SKM-1 treated with dmso at 0.1 percent for 144 hours (cell line): ENCODE measurements at regions not wholly inside any gene's neighbourhood (a gene's known extent, or its start where the extent isn't known, plus 50 kb on each side); places are given as distances from the start of the nearest gene placed in this dataset.

ENCODE experiments used
- DNase-seq: peaks from one replicate; lab custom pipeline; 2025; ENCODE audit not compliant: unreplicated experiment; lab: John Stamatoyannopoulos, UW

GRCh38 chr9:89829346-89829745 lies 224.5 kb downstream of the GADD45G start:
- no peak for DNase-seq

GRCh38 chr9:89835666-89836065 lies 230.9 kb downstream of the GADD45G start:
- no peak for DNase-seq

- no peak for DNase-seq
Observed at GRCh38 chr9:89837162-89837933, 232.5 kb downstream of the GADD45G start.

GRCh38 chr9:89837934-89838310 lies 233.1 kb downstream of the GADD45G start:
- DNase-seq = no peak

- DNase-seq = no peak
Observed at GRCh38 chr9:89838621-89839020, 233.8 kb downstream of the GADD45G start.

GRCh38 chr9:89839449-89839848 lies 234.6 kb downstream of the GADD45G start:
- no peak for DNase-seq

GRCh38 chr9:89839952-89840351 lies 235.1 kb downstream of the GADD45G start:
- no peak for DNase-seq

- DNase-seq = no peak
Observed at GRCh38 chr9:89841456-89841855, 236.6 kb downstream of the GADD45G start.

GRCh38 chr9:89842267-89842768 lies 237.5 kb downstream of the GADD45G start:
- DNase-seq = no peak

GRCh38 chr9:89843074-89843473 lies 238.3 kb downstream of the GADD45G start:
- DNase-seq = no peak

GRCh38 chr9:89843591-89843990 lies 238.8 kb downstream of the GADD45G start:
- no peak for DNase-seq

GRCh38 chr9:89844075-89844474 lies 239.3 kb downstream of the GADD45G start:
- no peak for DNase-seq

GRCh38 chr9:89844535-89844934 lies 239.7 kb downstream of the GADD45G start:
- DNase-seq = no peak

- DNase-seq = no peak
Observed at GRCh38 chr9:89845321-89845720, 240.5 kb downstream of the GADD45G start.

- DNase-seq = no peak
Observed at GRCh38 chr9:89845862-89846261, 241.1 kb downstream of the GADD45G start.

- DNase-seq = no peak
Observed at GRCh38 chr9:89848060-89849040, 243.5 kb downstream of the GADD45G start.

GRCh38 chr9:89849096-89849495 lies 244.3 kb downstream of the GADD45G start:
- no peak for DNase-seq

- no peak for DNase-seq
Observed at GRCh38 chr9:89850153-89850552, 245.3 kb downstream of the GADD45G start.

- no peak for DNase-seq
Observed at GRCh38 chr9:89850631-89851325, 246.0 kb downstream of the GADD45G start.

GRCh38 chr9:89853161-89853560 lies 248.3 kb downstream of the GADD45G start:
- no peak for DNase-seq

- no peak for DNase-seq
Observed at GRCh38 chr9:89853931-89854330, 249.1 kb downstream of the GADD45G start.
